GM18499 (cell line): ENCODE measurements at regions not wholly inside any gene's neighbourhood (a gene's known extent, or its start where the extent isn't known, plus 50 kb on each side); places are given as distances from the start of the nearest gene placed in this dataset.
"Not testable (repeated sequence)": the region's sequence is repeated elsewhere in the genome, so short reads cannot be mapped to it uniquely, and the experiment has no call there.

ENCODE experiments used
- ATAC-seq: cut with Tn5 transposase; IDR thresholded peaks from one replicate; pipeline ENCODE4 v1.9.1; 2021; ENCODE audit warnings: moderate number of reproducible peaks; ENCODE audit not compliant: insufficient read depth, unreplicated experiment

- no peak for ATAC-seq
Observed at GRCh38 chr18:10160251-10160650, 246.4 kb downstream of the VAPA start.

- no peak for ATAC-seq
Observed at GRCh38 chr18:10161315-10161714, 247.5 kb downstream of the VAPA start.

GRCh38 chr18:10162340-10162739 lies 248.5 kb downstream of the VAPA start:
- ATAC-seq: no peak

GRCh38 chr18:10164271-10165071 lies 250.7 kb downstream of the VAPA start:
- no peak for ATAC-seq

GRCh38 chr18:10166164-10166807 lies 252.5 kb downstream of the VAPA start:
- ATAC-seq: no peak

GRCh38 chr18:10167759-10168158 lies 253.9 kb downstream of the VAPA start:
- no peak for ATAC-seq

GRCh38 chr18:10168477-10168876 lies 254.7 kb downstream of the VAPA start:
- ATAC-seq: no peak

- ATAC-seq: no peak
Observed at GRCh38 chr18:10169064-10169562, 255.3 kb downstream of the VAPA start.

- ATAC-seq: no peak
Observed at GRCh38 chr18:10169814-10170213, 256.0 kb downstream of the VAPA start.

- no peak for ATAC-seq
Observed at GRCh38 chr18:10170375-10170774, 256.6 kb downstream of the VAPA start.

- not testable (repeated sequence) for ATAC-seq
Observed at GRCh38 chr18:10175333-10175732, 261.5 kb downstream of the VAPA start.

GRCh38 chr18:10179326-10179725 lies 265.5 kb downstream of the VAPA start:
- not testable (repeated sequence) for ATAC-seq

- ATAC-seq: no peak
Observed at GRCh38 chr18:10182009-10182624, 268.3 kb downstream of the VAPA start.

- no peak for ATAC-seq
Observed at GRCh38 chr18:10184776-10185175, 269.7 kb upstream of the APCDD1 start.

- ATAC-seq: no peak
Observed at GRCh38 chr18:10188971-10189810, 265.2 kb upstream of the APCDD1 start.

- no peak for ATAC-seq
Observed at GRCh38 chr18:10190564-10190963, 263.9 kb upstream of the APCDD1 start.

- no peak for ATAC-seq
Observed at GRCh38 chr18:10193444-10193843, 261.0 kb upstream of the APCDD1 start.

GRCh38 chr18:10194592-10194991 lies 259.8 kb upstream of the APCDD1 start:
- ATAC-seq: no peak

- ATAC-seq: no peak
Observed at GRCh38 chr18:10195529-10195928, 258.9 kb upstream of the APCDD1 start.

- no peak for ATAC-seq
Observed at GRCh38 chr18:10197097-10197496, 257.3 kb upstream of the APCDD1 start.
